ENCODE measurements at regions not wholly inside any gene's neighbourhood (a gene's known extent, or its start where the extent isn't known, plus 50 kb on each side); places are given as distances from the start of the nearest gene placed in this dataset.
"Not testable (repeated sequence)": the region's sequence is repeated elsewhere in the genome, so short reads cannot be mapped to it uniquely, and the experiment has no call there.

DNA sequence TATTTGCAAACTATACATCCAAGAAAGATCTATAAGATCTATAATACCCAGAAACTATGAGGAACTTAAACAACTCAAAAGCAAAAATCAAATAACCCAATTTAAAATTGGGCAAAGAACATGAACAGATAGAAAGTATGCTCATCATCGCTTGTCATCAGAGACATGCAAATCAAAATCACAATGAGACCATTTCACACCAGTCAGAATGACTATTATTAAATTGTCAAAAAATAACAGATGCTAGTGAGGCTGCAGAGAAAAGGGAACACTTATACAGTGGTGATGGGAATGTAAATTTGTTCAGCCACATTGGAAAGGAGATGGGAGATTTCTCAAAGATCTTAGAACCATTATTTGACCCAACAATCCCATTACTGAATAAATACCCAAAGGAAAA is 1451.7 kb upstream of the ADGRL3 start:
- DNase-seq, result no peak

DNA sequence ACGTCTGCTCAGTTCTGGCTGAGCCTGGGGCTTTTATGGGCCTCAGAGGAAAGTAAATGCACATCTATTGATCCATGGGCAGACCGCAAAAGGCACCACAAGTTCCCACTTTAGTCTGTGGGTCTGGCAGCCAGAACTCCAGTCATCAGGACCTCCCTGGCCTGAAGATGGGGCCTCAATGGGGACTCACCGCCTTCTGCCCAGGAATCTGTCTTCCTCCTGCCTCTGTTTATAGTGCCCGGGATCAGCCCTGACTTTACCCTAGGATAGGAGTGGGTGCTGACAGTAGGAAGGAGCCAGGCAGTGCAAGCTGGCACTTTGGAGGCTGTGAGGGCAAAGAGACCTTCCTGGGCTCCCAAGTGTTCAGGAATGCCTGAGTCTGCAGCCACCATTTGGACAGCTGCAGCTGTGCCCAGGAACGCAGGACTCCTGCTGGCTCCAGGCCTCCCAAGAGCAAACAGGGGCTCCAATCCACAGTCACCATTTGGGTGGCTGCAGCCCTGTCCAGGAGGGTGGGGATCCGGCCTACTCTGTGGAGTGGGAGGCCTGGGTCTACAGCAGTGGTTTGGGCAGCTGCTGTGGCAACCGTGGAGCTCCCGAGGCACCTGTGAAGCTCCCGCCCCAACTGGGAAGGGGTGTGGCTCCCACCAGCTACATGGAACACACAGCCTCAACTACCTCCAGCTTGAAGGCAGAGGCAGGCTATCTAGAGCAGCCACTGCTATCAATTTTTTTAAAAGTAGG is 1440.9 kb upstream of the ADGRL3 start:
- DNase-seq, result no peak

DNA sequence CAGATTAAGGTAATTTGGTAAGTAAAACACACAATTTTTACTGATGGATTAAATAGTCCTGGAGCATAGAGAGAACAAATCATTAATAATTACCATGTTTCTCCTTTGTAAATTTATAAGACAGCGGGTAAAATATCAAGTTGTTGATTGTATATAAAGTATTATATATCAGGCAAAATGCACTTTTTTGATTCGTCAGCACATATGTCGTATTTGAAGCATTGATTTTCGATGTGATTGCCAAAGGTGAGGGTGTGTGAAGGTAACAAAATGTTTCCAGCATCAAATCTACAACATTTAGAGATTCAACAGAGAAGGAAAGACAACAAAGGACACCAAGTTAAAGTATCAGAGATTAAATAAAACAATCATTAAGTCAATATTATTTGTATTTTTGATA is 1437.8 kb upstream of the ADGRL3 start:
- no peak for DNase-seq

DNA sequence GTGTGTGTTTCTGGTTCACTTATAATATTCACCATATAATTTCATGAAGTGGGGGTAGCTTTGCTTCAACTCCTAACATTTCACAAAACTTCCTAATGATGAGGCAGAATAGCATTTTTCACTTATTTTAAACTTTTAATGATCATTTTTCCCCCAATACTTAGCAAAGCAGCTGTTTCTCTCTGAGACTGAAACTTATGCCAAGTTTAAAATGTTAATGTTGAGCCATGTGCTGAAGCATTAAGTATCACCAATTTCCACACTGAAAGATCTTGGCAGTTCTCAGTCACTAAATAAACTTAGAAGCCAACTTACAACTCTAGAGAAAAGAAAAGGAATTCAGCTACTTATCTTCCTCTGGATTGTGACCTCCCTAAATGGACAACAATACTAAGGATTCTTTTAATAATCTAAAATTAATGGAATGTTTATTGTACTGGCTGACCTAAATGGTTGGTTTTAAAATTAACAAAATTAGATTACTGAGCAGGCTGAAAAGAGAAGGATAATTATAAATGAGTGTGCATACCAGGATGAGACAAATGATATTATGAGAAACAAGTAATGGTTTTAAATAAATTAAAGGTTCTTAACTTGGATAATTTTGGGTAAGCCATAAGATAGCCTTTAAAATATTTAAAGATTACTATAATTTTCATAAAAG is 1429.4 kb upstream of the ADGRL3 start:
- no peak for DNase-seq

DNA sequence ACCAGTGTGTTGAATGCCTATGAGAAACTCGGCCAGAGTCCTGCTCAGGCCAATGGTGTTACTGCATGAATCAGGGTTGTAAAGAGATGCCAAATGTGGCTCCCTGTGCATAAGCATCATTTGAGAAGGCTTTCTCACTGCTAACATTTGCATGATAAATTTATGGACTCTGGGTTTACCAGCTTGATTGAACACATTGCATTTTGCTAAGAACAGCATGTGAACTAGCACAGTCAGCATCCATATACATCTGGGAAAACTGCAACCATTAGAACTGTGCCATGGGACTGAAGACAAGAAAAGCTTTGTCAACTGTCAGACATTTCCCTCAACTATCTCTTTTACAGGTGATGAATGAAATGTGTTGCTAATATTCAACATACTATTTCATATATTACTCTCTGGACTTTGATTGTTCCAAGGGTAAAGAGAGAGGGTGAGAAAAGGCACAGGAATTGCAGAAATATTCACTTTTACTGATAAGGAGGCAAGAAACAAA is 1427.4 kb upstream of the ADGRL3 start:
- no peak for DNase-seq

DNA sequence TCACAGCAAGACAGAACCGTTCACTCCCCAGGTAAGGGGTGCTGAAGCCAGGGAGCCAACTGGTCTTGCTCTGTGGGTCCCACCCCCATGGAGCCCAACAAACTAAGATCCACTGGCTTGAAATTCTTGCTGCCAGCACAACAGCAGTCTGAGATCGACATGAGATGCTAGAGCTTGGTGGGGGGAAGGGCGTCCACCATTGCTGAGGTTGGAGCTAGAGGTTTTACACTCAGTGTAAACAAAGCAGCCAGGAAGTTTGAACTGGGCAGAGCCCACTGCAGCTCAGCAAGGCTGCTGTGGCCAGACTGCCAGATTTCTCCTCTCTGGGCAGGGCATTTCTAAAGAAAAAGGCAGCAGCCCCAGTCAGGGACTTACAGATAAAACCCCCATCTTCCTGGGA is 1419.9 kb upstream of the ADGRL3 start:
- not testable (repeated sequence) for DNase-seq

GRCh38 chr4:59805176-59805575 is 1395.0 kb upstream of the ADGRL3 start:
- no peak for DNase-seq

DNA sequence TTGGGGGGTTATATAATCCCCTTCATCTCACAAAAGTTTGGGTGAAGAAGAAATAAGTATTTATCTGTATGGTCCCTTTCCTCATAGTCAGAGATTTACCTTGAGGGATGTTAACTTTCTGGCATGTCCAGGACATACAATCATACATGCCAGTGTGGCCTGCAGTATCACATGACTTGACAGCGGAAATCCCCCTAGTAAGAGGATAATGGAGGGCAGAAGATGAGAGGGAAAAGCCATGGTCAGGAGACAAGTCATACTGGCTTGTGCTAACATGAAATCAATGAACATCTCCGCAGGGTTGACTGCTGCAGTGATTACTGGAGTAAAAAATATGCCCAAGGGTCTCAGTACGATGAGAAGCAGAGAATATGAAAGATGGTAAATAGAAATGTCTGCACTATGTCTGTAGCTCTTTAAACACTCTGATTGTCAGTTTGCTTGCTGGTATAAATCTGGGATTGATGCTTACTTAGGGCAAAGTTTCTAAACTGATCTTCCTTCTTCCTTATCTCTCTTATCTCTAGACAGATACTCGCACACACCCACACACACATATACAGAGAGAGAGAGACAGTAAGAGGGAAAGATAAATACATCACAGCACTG is 1385.6 kb upstream of the ADGRL3 start:
- no peak for DNase-seq

DNA sequence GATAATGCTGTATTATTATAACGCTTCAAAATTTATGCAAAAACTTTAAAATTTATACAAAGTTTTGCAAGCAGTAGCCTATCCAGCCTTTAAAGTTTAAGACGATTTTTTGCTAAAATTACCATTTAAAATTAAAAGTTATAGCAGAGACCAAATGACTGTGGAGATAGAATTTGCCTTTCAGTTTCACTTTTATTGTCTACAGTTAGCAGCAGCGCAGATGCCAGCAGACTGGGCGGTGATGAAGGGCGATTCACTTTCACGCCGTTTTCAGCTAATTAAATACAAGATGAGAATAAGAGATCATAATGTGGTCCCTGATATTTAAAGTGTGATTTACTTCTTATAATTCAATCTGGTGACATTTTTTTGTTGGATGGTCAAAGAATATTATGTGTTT is 1381.5 kb upstream of the ADGRL3 start:
- DNase-seq, result no peak

DNA sequence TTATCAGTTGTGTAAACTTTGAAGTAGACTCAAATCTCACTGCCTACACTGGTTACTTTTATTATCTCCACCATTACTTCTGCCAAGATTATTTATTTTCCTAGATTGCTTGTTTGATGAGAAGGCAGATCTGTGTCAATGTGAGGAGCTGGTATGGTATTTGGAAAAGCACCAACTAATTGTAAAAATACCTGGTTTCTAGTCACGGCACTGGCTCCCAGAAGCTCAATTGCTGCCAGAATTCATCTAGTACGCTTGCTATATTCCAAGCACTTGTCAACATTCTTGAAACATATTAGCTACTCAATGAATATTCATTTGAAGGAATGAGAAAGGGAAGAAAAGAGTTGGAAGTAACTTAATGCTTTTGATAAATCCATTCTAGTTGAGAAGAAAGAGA is 1376.8 kb upstream of the ADGRL3 start:
- DNase-seq, result no peak

GRCh38 chr4:59825104-59825503 is 1375.0 kb upstream of the ADGRL3 start:
- DNase-seq, result no peak

DNA sequence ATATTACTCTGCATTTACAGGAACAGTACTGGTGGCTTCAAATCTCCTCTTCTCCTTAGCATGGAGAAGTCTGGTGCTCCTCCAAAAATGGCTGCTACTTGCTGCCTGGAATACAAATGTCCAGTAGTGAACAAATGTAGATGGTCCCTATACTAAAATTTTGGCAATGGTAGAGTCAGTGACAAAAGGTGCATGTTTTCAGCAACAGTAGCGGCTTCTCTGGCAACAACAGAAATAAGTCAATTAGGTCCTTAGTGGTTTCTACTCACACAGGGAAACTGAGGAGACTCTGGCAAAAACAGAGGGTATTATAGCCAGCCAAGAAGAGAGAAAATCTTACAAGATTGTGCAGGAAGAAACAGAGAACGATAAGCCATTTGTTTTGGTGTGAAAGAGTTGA is 1368.4 kb upstream of the ADGRL3 start:
- DNase-seq, result no peak

DNA sequence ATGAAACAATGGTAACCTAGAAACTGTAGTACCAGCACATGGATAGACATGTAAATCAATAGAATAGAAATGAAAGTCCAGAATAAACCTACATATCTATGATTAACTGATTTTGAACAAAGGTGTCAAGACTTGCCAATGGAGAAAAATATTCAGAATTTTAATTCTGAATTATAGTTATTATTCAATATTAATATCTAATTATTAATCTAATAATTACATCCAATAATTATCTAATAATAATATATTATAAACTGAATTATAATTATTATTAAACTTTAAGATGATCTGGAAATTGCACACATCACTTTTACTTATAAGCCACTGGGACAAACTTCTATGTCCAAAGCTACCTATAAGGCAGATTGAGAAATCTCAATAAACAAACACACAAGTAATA is 1365.2 kb upstream of the ADGRL3 start:
- DNase-seq, result no peak

DNA sequence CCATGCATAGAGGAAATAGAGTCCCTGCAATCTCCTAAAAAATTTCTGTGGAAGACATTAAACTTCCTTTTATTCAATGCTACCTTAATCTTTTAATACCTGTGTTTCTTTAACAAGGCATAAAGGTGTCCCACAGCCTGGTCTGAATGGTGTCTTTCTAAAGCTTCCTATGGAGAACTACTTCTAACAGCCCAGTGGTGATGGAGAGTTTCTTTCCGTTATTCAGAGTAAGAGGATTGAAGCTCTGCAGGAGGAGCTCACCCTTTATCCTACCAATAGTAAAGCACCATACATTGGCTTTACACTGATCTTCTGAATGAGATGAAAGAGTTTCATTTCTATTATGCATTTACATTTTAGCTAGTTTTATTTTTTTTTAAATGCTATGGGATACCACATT is 1362.4 kb upstream of the ADGRL3 start:
- no peak for DNase-seq

DNA sequence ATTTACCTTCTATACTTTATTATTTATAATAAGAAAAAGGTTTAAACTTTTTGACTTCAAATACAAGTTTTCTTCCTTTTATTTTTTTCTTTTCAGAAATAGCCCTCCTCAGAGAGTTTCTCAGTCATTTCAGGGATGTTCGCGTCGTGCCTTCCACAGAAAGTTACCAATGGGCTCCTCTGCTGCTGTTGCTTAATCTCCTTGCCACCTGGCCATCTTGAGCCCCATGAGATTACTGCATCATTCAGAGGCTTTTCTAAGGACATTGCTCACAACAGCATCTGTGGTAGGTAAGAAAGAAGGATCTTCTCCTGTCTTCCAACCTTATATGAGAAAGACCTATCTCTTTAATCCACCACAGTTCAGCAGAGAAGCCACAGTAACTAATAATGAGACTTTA is 1361.9 kb upstream of the ADGRL3 start:
- no peak for DNase-seq

DNA sequence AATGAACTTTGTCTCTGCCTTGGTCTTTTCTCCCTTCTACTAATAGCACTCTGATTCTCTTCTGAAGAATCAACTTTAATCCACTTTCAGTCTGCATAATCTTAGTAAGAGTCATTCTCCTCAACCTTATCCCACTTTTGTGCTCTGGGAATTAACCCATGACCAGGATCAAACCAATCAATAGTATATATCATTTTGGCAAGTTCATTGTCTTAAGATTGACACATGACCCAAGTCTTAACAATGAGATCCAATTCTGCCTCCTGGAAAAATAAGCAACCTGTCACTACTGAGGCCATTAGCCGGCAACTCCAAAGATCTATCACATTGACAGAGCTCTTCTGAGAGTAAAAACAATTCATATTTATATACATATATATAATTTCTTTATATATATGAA is 1358.4 kb upstream of the ADGRL3 start:
- no peak for DNase-seq

DNA sequence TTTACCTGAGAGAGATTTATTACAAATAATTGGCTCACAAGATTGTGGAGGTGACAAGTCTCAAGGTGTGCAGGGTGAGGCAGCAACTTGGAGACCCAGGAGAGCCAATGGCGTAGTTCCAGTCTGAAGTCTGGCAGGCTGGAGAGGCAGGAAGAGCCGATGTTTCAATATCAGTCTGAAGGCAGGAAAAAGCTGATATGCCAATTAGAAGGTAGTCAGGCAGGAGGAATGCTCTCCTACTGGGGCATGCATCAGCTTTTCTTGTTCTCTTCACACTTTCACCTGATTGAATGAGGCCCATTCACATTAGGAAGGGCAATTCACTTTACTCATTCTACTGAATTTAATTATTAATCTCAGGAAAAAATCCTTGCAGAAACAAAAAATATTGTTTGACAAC is 1351.7 kb upstream of the ADGRL3 start:
- no peak for DNase-seq

- DNase-seq, result no peak
Measured at GRCh38 chr4:59855630-59856352, 1344.3 kb upstream of the ADGRL3 start.

DNA sequence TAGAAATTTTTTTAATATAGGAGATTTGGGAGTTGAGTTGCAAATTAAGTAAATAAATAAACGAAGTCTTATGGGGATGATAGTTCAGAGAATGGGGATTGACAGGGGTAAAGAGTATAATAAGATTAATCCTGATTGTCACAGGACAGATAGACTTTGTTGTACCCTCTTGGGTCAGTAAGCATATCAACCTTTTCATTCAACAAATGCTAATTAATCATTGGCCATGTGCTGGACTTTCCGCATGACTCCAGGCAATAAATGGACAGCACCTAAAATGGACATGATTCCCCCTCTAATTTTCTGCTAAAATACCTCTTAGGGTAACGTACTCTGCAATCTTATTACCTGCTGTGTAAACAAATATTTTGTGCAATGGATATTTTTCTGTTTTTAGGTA is 1331.1 kb upstream of the ADGRL3 start:
- DNase-seq, result no peak

DNA sequence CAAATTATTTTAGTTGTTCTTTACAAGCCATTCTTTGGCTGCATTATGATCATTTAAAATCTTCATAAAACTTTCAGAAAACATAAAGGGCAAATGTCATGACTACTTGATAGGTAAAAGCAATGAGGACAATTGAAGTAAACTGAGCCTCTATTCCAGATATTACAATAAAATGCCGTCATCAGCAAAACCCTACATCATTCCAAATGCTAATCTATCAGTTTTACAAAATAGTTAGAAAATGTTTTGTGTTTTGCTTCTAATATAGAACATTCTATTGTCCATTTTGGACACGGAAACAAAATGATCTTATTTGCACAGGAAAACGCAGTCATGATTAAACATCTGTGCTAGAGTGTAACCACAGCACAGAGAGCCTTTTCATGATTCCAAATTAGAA is 1330.6 kb upstream of the ADGRL3 start:
- no peak for DNase-seq

- DNase-seq, result no peak
Measured at GRCh38 chr4:59881632-59882031, 1318.5 kb upstream of the ADGRL3 start.

DNA sequence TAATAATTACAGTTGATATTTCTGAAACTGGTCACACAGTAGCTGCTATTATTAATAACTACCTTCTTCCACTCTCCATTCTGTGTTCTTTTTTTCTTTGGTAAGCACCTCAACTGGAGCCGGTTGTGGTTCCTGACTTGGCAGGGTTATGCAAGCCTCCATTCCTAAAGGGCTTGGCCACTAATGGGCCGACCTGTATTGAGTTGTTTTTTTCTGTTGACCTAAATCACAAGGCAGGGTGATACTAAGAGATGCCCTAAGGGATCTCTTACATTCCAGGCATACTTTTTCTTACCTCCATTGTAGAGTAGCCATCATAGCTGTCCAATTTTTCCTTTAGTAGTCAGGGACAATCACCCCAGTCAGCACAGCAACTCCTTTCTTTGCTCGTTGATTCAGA is 1295.8 kb upstream of the ADGRL3 start:
- DNase-seq, result no peak

DNA sequence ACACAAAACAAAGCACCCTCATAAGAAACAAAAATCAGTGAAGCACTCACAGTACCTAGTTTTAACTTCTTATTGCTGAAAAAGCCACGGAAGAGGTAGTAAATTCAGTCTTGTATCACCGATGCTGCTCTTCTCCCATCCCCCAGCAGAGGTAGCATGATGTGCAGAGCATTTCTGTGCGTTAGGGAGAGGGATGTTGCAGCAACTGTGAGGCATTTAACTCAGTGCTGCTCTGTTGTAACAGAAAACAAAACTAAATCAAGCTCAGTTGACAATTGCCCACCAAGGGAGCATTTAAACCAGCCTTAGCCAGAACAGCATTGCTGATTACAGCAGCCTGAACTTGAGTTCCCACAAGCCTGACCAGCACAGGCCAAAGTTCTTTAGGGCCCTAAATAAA is 1279.7 kb upstream of the ADGRL3 start:
- DNase-seq, result no peak

DNA sequence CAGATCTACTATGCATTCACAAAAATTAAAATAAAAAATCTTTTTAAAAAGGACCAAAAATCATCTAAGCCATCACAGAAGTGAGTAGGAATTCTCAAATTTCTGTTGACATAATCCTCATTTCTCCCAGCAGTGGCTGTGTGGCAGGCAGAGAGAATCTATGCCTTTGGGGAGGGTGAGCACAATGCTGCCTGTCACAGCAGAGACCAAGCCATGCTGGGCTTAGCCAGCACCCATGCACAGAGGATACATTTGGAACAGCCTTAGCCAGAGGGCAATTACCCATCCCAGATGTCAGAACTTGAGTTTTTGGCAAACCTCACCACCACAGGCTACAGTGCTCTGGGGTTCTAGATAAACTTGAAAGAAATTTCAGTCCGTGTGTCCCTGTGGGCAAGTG is 1274.8 kb upstream of the ADGRL3 start:
- no peak for DNase-seq

Data from NCI-H1417 treated with DMSO at 0.1 percent for 48 hours (cell line).